ENCODE measurements at regions not wholly inside any gene's neighbourhood (a gene's known extent, or its start where the extent isn't known, plus 50 kb on each side); places are given as distances from the start of the nearest gene placed in this dataset.

DNA sequence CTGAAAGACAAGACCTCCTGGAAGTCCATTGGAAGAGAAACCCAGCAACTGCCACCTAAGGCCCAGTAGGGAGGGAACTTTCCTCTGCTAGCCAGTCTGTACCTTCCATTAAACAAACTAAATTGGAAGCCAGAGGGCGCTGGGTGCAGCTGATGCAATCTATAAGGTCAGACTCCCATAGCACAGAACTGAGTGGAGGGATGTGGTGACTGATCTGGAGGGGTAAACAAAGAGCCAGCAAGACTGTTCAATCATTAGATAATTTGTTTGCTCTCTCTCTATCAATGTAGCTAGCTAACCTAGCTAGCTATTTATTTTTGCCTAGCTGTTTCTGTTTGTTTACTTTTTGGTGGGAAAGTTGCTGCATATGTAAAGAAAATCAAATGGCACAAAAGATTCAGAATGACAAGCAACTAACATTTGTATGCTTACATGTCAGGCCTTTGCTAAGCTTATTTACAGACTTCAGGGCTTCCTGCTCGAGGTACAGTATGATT is 291.8 kb upstream of the DAB2 start:
- no peak overlapping the region for H3K4me3 ChIP-seq (ENCODE audit: low read length)
- DNase-seq (ENCODE audit: low read depth), result no peak
- TF ChIP-seq, protein P1, sequence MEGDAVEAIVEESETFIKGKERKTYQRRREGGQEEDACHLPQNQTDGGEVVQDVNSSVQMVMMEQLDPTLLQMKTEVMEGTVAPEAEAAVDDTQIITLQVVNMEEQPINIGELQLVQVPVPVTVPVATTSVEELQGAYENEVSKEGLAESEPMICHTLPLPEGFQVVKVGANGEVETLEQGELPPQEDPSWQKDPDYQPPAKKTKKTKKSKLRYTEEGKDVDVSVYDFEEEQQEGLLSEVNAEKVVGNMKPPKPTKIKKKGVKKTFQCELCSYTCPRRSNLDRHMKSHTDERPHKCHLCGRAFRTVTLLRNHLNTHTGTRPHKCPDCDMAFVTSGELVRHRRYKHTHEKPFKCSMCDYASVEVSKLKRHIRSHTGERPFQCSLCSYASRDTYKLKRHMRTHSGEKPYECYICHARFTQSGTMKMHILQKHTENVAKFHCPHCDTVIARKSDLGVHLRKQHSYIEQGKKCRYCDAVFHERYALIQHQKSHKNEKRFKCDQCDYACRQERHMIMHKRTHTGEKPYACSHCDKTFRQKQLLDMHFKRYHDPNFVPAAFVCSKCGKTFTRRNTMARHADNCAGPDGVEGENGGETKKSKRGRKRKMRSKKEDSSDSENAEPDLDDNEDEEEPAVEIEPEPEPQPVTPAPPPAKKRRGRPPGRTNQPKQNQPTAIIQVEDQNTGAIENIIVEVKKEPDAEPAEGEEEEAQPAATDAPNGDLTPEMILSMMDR (conservative IDR thresholded peaks at IDR 0.05; ENCODE audit: low read depth, low read length), result peak; percentile 60

DNA sequence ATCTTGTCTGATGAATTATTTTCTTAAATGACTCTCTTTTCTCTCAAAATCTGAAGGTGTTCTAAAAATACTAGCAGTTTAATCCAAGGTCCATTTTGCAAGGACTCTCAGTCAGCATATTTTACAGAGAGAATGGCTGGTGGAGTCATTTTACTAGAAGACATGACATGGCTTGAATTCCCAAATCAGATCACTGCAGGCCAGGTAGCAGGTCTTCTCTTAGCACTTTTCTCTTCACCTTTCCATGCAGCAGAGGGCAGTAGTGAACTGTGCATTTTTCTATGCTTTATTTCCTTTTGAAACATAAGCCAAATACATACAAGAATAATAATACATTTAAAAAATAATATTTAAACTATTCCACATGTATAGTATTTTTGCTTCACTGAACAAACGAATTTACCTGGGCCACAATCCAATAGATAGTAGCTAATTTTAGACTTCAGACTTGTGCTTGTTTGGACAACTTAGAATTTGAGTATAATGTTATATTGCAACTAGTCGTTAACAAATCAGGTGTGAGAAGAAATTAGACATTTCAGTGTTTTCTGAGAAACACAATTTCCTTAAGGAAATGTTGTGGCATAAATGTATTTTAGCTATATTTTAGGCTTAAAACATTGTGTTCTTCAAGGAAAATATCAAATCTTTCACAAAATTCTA is 289.4 kb upstream of the DAB2 start:
- TF ChIP-seq, protein P1 (conservative IDR thresholded peaks at IDR 0.05; ENCODE audit: low read depth, low read length), result peak; percentile 80
- no peak overlapping the region for H3K4me3 ChIP-seq (ENCODE audit: low read length)
- DNase-seq (ENCODE audit: low read depth), result no peak

DNA sequence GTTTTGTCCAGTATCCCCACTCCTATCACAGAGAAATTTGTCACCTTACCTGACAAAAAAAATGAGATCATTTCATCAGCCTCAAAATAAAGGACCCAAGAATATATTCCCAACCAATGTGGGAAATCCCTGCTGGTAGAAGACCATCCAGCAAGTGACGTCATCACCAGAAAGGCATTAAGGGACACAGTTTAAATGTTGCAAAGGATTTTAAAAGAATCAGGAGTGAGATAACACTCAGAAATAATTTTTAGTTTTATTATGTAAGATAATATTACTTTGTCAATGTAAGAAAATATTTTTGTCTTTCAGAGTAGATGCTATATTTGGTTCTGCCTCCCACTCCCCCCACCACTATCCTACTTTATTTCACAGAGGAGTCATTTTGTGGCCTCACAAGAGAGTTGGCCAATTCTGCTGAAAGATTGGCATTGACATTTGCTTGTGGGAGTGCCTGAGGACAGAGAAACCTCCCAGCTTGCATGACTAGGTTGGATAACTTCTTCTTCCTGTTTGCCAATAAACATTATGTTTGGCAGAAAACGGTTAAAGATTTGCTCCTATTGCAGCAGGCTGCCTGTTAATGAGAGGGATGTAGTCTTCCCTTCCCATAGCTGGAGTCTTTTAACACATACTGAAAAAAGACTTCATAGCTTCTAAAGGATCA is 288.6 kb upstream of the DAB2 start:
- H3K4me3 ChIP-seq (ENCODE audit: low read length), result no peak overlapping the region
- no peak for DNase-seq (ENCODE audit: low read depth)
- TF ChIP-seq, protein P1 (conservative IDR thresholded peaks at IDR 0.05; ENCODE audit: low read depth, low read length), result no peak

DNA sequence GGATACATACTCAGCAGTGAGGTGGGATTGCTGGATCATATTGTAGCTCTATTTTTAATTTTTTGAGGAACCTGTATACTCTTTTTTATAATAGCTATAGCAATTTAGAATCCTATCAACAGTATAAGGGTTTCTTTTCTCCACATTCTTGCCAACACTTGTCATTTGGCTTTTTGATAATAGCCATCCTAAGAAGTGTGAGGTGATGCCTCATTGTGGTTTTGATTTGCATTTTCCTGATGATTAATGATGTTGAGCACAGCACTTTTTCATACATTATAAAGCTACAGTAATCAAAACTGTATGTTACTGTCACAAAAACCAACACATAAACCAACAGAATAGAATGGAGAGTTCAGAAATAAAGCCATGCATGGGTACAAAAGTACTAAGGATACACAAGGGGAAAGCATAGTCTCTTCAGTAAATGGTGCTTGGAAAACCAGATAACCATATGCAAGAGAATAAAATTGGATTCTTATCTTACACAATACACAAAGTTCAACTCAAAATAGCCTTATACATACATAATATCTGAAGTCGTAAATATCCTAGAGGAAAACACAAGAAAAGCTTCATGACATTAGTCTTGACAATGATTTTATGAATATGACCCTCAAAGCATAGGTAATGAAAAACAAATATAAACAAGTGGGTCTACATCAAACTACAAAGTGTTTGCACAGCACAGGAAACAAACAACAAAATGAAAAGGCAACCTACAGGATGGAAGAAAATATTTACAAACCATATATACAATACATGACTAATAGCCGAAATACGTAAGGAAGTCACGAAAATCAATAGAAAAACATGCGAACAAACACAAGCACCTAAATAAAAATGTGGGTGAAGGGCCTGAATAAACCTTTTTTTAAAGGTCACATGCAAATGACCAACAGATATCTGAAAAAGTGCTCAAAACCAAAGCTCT is 287.8 kb upstream of the DAB2 start:
- no peak for DNase-seq (ENCODE audit: low read depth)
- no peak overlapping the region for H3K4me3 ChIP-seq (ENCODE audit: low read length)
- TF ChIP-seq, protein P1 (conservative IDR thresholded peaks at IDR 0.05; ENCODE audit: low read depth, low read length), result no peak

DNA sequence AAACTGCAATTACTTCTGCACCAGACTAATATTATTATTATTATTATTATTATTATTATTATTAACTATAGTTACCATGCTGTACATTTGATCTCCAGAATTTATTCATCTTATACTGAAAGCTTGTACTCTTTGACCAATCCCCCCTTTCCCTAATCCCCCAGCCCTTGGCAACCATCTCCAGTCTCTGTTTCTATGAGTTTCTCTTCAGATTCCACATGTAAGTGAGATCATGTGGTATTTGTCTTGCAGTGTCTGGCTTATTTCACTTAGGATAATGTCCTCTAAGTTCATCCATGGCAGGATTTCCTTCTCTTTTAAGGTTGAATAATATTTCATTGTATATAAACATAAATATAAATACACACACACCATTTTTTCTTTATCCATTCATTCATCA is 287.0 kb upstream of the DAB2 start:
- DNase-seq (ENCODE audit: low read depth), result no peak
- TF ChIP-seq, protein P1 (conservative IDR thresholded peaks at IDR 0.05; ENCODE audit: low read depth, low read length), result no peak

DNA sequence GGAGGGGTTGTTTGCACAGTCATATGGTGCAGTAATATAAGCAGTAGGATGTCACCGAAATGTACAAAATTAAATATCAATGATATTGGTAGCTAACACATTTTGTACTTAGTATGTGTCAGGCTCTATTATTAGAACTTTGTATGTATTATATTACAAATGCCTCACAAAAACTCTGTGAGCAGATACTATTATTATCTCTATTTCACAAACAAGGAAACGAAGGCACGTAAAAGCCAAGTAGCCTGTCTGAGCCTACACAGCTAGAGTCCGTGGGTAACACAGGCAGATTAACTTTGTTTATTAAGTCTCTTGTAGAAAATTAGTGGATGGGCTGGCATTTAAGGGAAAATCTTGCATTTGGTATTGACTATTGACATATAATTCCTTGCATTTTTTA is 284.3 kb upstream of the DAB2 start:
- DNase-seq (ENCODE audit: low read depth), result no peak
- TF ChIP-seq, protein P1 (conservative IDR thresholded peaks at IDR 0.05; ENCODE audit: low read depth, low read length), result no peak
- H3K4me3 ChIP-seq (ENCODE audit: low read length), result no peak overlapping the region

More for the DNA sequence above, 287.0 kb upstream of the DAB2 start:
- H3K4me3 ChIP-seq (ENCODE audit: low read length), result no peak overlapping the region

All from retinal pigment epithelial cell (primary cell).